ES-I3 (cell line): ENCODE measurements at regions not wholly inside any gene's neighbourhood (a gene's known extent, or its start where the extent isn't known, plus 50 kb on each side); places are given as distances from the start of the nearest gene placed in this dataset.

ENCODE experiments used
- H3K36me3 ChIP-seq: 2 replicates; pipeline ENCODE4 v1.6.1; 2013; ENCODE audit warnings: mild to moderate bottlenecking, low read length, control low read depth, moderate library complexity; ENCODE audit not compliant: insufficient read depth
- H3K4me1 ChIP-seq: 2 replicates; pipeline ENCODE4 v1.6.1; 2013; ENCODE audit warnings: mild to moderate bottlenecking, control low read depth, low read length; ENCODE audit not compliant: insufficient read depth
- H3K9ac ChIP-seq: 2 replicates; pipeline ENCODE4 v1.6.1; 2013; ENCODE audit warnings: low read depth, mild to moderate bottlenecking, low read length, moderate library complexity
- H3K9me3 ChIP-seq: 2 replicates; pipeline ENCODE4 v1.6.1; 2013; ENCODE audit warnings: mild to moderate bottlenecking, low read length, moderate library complexity; ENCODE audit not compliant: control insufficient read depth, insufficient read depth

- Histone ChIP-seq H3K9me3 (peaks cover 4% of the 10 kb centered on the region; the same call in 1 of the 2 replicates), H3K9ac (no peak overlapping the region), H3K36me3 (no peaks in the 10 kb centered on the region), H3K4me1 (no peaks in the 10 kb centered on the region)
Observed at GRCh38 chr4:183848805-183849204, 56.3 kb upstream of the STOX2 start.

GRCh38 chr4:183852910-183853547 is 52.1 kb upstream of the STOX2 start:
- H3K9me3 ChIP-seq = no peaks in the 10 kb centered on the region
- H3K4me1 ChIP-seq = no peaks in the 10 kb centered on the region
- H3K9ac ChIP-seq = no peak overlapping the region
- H3K36me3 ChIP-seq = no peaks in the 10 kb centered on the region

GRCh38 chr4:183853548-183853940 is 51.6 kb upstream of the STOX2 start:
- Histone ChIP-seq H3K9ac (no peak overlapping the region), H3K4me1 (no peaks in the 10 kb centered on the region), H3K36me3 (no peaks in the 10 kb centered on the region), H3K9me3 (no peaks in the 10 kb centered on the region)
